ENCODE measurements at regions not wholly inside any gene's neighbourhood (a gene's known extent, or its start where the extent isn't known, plus 50 kb on each side); places are given as distances from the start of the nearest gene placed in this dataset.
"Not testable (repeated sequence)": the region's sequence is repeated elsewhere in the genome, so short reads cannot be mapped to it uniquely, and the experiment has no call there.

DNA sequence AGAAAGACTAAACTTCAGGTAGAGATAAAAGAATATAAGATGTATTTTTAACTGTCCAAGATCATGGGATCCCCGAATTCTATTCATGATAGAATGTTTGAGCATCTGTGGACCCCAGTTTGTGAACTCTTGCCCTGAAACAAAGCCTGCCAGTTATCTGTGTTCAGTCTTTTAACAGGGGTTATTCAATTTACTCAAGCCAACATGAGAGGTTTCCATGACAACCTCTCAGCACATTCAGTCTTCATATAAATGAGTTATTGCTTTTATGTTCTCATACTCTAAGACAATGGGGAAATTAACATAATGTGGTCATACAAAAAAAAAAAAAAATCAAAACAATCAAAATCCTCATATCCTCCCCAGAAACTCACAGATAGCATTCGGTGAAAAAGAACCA lies 130.1 kb downstream of the NPIPA5 start:
- H2AFZ ChIP-seq (ENCODE audit: control insufficient read depth, low read depth, low read length); H3K4me3 ChIP-seq; H3K9me3 ChIP-seq (replicated peaks; ENCODE audit: control insufficient read depth, insufficient read depth, low read length); H3K27ac ChIP-seq (ENCODE audit: control insufficient read depth, insufficient read depth); H4K20me1 ChIP-seq (ENCODE audit: control insufficient read depth, insufficient read depth); POLR2A ChIA-PET; H3K4me2 ChIP-seq (ENCODE audit: control insufficient read depth, insufficient read depth); BruUV-seq (replicated peaks); DNase-seq (ENCODE audit: low read depth, low spot score); H3K79me2 ChIP-seq (ENCODE audit: control insufficient read depth, insufficient read depth, low read length); H3K4me1 ChIP-seq (ENCODE audit: control insufficient read depth, insufficient read depth, low read length); SMC1A ChIA-PET (ENCODE audit: uncharacterized antibody, unreplicated experiment); RAD21 ChIA-PET (ENCODE audit: unreplicated experiment); FAIRE-seq; CTCF ChIA-PET; ATAC-seq; H3K36me3 ChIP-seq (ENCODE audit: control insufficient read depth in 2 of 2, insufficient read depth in 2 of 2, low read length in 1 of 2); in situ Hi-C loops (cut with MboI); intact Hi-C loops (cut with micrococcal nuclease; ENCODE audit: unreplicated experiment); H3K27me3 ChIP-seq (replicated peaks in 1 of 2; ENCODE audit: control insufficient read depth in 2 of 2, insufficient read depth in 2 of 2, low read length in 1 of 2); H3K9ac ChIP-seq (ENCODE audit: control insufficient read depth, insufficient read depth, low read length): not testable (repeated sequence)
- WGBS (ENCODE audit: insufficient coverage, insufficient replicate concordance, low lambda C conversion rate, missing lambda C conversion rate): no CpG with 5 or more reads among the region's 2 CpGs

DNA sequence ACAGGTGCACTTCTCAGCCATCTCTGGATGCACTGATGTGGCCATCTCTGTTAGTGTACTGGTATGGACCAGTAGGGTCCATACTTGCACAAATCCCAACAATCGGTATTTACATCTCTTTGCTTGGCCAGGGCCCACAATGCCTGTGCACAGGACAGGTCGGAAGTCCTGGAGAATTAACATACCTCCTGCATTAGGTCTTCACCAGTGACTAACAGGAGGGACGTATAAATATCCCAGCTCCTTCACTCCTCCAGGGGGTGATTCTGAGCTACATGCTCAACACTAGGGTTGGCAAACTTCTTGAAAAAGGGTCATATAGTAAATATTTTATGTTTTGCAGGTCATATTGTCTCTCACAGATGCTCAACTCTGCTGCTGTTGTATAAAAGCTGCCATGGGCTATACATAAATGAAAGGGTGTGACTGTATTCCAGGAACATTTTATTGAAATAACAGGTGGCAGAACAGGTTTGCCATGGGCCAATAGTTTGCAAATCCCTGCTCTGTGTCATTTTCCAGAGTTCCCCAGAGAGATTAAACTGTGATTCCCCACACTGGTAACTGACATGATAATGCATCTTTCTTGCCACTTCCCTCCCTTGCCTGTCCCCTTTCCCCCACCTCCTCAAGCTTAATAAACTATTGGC lies 141.3 kb downstream of the NPIPA5 start:
- H3K4me1 ChIP-seq (ENCODE audit: control insufficient read depth, insufficient read depth, low read length); in situ Hi-C loops (cut with MboI); H3K4me2 ChIP-seq (ENCODE audit: control insufficient read depth, insufficient read depth); ATAC-seq; H2AFZ ChIP-seq (ENCODE audit: control insufficient read depth, low read depth, low read length); BruUV-seq (replicated peaks); FAIRE-seq; POLR2A ChIA-PET; RAD21 ChIA-PET (ENCODE audit: unreplicated experiment); H3K9me3 ChIP-seq (replicated peaks; ENCODE audit: control insufficient read depth, insufficient read depth, low read length); H3K36me3 ChIP-seq (ENCODE audit: control insufficient read depth in 2 of 2, insufficient read depth in 2 of 2, low read length in 1 of 2); CTCF ChIA-PET; H3K27ac ChIP-seq (ENCODE audit: control insufficient read depth, insufficient read depth); H3K4me3 ChIP-seq; intact Hi-C loops (cut with micrococcal nuclease; ENCODE audit: unreplicated experiment); H3K9ac ChIP-seq (ENCODE audit: control insufficient read depth, insufficient read depth, low read length); H4K20me1 ChIP-seq (ENCODE audit: control insufficient read depth, insufficient read depth); DNase-seq (ENCODE audit: low read depth, low spot score); H3K27me3 ChIP-seq (replicated peaks in 1 of 2; ENCODE audit: control insufficient read depth in 2 of 2, insufficient read depth in 2 of 2, low read length in 1 of 2); H3K79me2 ChIP-seq (ENCODE audit: control insufficient read depth, insufficient read depth, low read length); SMC1A ChIA-PET (ENCODE audit: uncharacterized antibody, unreplicated experiment): not testable (repeated sequence)
- 30% methylated on average over 2 of the region's 3 CpGs for WGBS (ENCODE audit: insufficient coverage, insufficient replicate concordance, low lambda C conversion rate, missing lambda C conversion rate)

DNA sequence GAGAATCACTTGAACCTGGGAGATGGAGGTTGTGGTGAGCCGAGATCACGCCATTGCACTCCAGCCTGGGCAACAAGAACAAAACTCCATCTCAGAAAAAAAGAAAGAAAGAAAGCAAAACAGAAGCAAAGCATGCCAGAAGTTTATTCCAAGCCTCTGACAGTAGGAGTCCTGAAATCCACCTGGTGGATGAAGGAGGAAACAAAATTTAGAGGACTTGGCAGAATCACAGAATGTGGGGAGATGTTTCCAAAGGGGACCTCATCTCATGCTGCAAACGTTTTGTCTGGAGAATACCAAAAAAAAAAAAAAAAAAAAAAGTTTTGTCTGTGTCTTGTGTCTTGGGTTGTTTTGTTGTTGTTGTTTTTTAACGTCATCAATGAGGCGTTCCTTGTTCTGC lies 141.1 kb upstream of the RRN3 start:
- CTCF ChIA-PET; FAIRE-seq; DNase-seq (ENCODE audit: low read depth, low spot score); ATAC-seq; intact Hi-C loops (cut with micrococcal nuclease; ENCODE audit: unreplicated experiment); H3K27ac ChIP-seq (ENCODE audit: control insufficient read depth, insufficient read depth); RAD21 ChIA-PET (ENCODE audit: unreplicated experiment); H3K36me3 ChIP-seq (ENCODE audit: control insufficient read depth in 2 of 2, insufficient read depth in 2 of 2, low read length in 1 of 2); H3K79me2 ChIP-seq (ENCODE audit: control insufficient read depth, insufficient read depth, low read length); H3K4me2 ChIP-seq (ENCODE audit: control insufficient read depth, insufficient read depth); H3K9ac ChIP-seq (ENCODE audit: control insufficient read depth, insufficient read depth, low read length); H3K9me3 ChIP-seq (replicated peaks; ENCODE audit: control insufficient read depth, insufficient read depth, low read length); H2AFZ ChIP-seq (ENCODE audit: control insufficient read depth, low read depth, low read length); BruUV-seq (replicated peaks); H3K4me3 ChIP-seq; POLR2A ChIA-PET; H3K27me3 ChIP-seq (replicated peaks in 1 of 2; ENCODE audit: control insufficient read depth in 2 of 2, insufficient read depth in 2 of 2, low read length in 1 of 2); H3K4me1 ChIP-seq (ENCODE audit: control insufficient read depth, insufficient read depth, low read length); H4K20me1 ChIP-seq (ENCODE audit: control insufficient read depth, insufficient read depth); in situ Hi-C loops (cut with MboI): not testable (repeated sequence)
- SMC1A ChIA-PET (ENCODE audit: uncharacterized antibody, unreplicated experiment): interaction anchor here (0.6 kb wide), 1 partner anchor 619 kb away, joined by 3 read pairs; no protein-coding TSS in a partner anchor
- WGBS (ENCODE audit: insufficient coverage, insufficient replicate concordance, low lambda C conversion rate, missing lambda C conversion rate): 24% methylated on average over 2 of the region's 5 CpGs

DNA sequence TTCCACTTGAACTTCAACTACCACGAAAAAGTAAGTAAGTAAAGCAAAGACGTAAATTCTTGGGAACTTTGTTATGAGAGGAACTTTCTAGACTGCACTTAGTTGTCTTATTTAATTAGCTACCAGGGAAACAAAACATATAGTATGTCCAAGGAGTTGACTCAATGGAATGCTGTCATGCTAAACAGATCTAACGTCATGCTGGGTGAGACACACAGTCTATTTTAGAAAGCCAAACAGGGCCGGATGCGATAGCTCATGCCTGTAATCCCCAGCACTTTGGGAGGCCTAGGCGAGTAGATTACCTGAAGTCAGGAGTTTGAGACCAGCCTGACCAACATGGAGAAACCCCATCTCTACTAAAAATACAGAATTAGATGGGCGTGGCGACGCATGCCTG lies 140.6 kb upstream of the RRN3 start:
- H4K20me1 ChIP-seq (ENCODE audit: control insufficient read depth, insufficient read depth); POLR2A ChIA-PET; H3K27ac ChIP-seq (ENCODE audit: control insufficient read depth, insufficient read depth); H3K27me3 ChIP-seq (replicated peaks in 1 of 2; ENCODE audit: control insufficient read depth in 2 of 2, insufficient read depth in 2 of 2, low read length in 1 of 2); H3K4me3 ChIP-seq; H3K4me1 ChIP-seq (ENCODE audit: control insufficient read depth, insufficient read depth, low read length); FAIRE-seq; intact Hi-C loops (cut with micrococcal nuclease; ENCODE audit: unreplicated experiment); DNase-seq (ENCODE audit: low read depth, low spot score); H3K4me2 ChIP-seq (ENCODE audit: control insufficient read depth, insufficient read depth); BruUV-seq (replicated peaks); H3K9ac ChIP-seq (ENCODE audit: control insufficient read depth, insufficient read depth, low read length); ATAC-seq; in situ Hi-C loops (cut with MboI); RAD21 ChIA-PET (ENCODE audit: unreplicated experiment); H3K36me3 ChIP-seq (ENCODE audit: control insufficient read depth in 2 of 2, insufficient read depth in 2 of 2, low read length in 1 of 2); H3K79me2 ChIP-seq (ENCODE audit: control insufficient read depth, insufficient read depth, low read length); SMC1A ChIA-PET (ENCODE audit: uncharacterized antibody, unreplicated experiment); H3K9me3 ChIP-seq (replicated peaks; ENCODE audit: control insufficient read depth, insufficient read depth, low read length); H2AFZ ChIP-seq (ENCODE audit: control insufficient read depth, low read depth, low read length); CTCF ChIA-PET: not testable (repeated sequence)
- WGBS (ENCODE audit: insufficient coverage, insufficient replicate concordance, low lambda C conversion rate, missing lambda C conversion rate): no CpG with 5 or more reads among the region's 9 CpGs

All from GM12878 (cell line).